ACC112 (cell line): ENCODE measurements at regions not wholly inside any gene's neighbourhood (a gene's known extent, or its start where the extent isn't known, plus 50 kb on each side); places are given as distances from the start of the nearest gene placed in this dataset.

Source experiments
- H2AFZ ChIP-seq: fragments of 200-600 bp; sonication (generic); one replicate; pipeline ENCODE4 v1.6.0; 2017; ENCODE audit warnings: antibody characterized with exemption, low read length; ENCODE audit not compliant: unreplicated experiment
- H3K27ac ChIP-seq: fragments of 200-600 bp; sonication (generic); 2 replicates; pipeline ENCODE4 v1.5.1; 2014; ENCODE audit warnings: low read depth, mild to moderate bottlenecking, antibody characterized with exemption, low read length, moderate library complexity
- H3K27me3 ChIP-seq: fragments of 200-600 bp; sonication (generic); 2 replicates; pipeline ENCODE4 v1.6.1; 2014; ENCODE audit warnings: mild to moderate bottlenecking, antibody characterized with exemption, low read length, moderate library complexity, mixed read lengths; ENCODE audit not compliant: insufficient read depth
- H3K36me3 ChIP-seq: fragments of 200-600 bp; sonication (generic); 2 replicates; pipeline ENCODE4 v1.6.1; 2016; ENCODE audit warnings: mild to moderate bottlenecking, antibody characterized with exemption, low read length, moderate library complexity, mixed read lengths; ENCODE audit not compliant: insufficient read depth
- H3K4me1 ChIP-seq: fragments of 200-600 bp; sonication (generic); one replicate; pipeline ENCODE4 v1.6.1; 2016; ENCODE audit warnings: low read length, mixed read lengths; ENCODE audit not compliant: insufficient read depth, unreplicated experiment, control insufficient read depth
- H3K4me3 ChIP-seq: fragments of 200-600 bp; sonication (generic); 2 replicates; pipeline ENCODE4 v1.5.1; 2014; ENCODE audit warnings: mild to moderate bottlenecking, low read depth, low read length
- H3K79me2 ChIP-seq: fragments of 200-600 bp; sonication (generic); one replicate; pipeline ENCODE4 v1.6.0; 2016; ENCODE audit warnings: low read length; ENCODE audit not compliant: control insufficient read depth, unreplicated experiment, insufficient read depth

DNA sequence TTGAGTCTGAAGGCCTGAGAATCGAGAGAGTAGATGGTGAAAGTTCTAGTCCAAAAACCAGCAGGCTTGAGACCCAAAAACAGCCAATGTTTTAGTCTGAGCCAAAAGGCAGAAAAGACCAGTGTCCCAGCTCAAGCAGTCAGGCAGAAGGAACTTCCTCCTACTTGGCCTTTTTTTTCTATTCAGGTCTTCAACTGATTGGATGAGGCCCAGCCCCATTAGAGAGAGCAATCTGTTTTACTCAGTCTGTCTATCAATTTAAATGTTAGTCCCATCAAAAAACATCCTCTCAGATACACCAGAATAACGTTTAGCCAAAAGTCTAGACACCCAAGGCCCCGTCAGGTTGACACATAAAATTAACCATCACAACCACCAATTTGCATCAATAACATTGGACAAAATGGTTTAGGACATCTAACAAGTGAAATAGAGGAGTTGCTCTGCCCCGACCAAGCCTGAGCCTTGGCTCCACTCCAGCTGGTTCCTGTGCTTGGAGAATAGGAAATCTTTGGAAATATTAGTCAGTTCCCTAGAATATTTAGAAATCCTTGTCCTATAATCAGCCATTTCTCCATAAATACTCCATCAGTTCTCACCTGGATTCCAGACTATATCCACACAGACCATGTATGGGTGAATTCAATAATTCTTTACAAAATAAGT lies 51.4 kb upstream of the LIPC start:
- Histone ChIP-seq H3K36me3 (no peaks in the 10 kb centered on the region), H2AFZ (no peak overlapping the region), H3K79me2 (no peaks in the 10 kb centered on the region), H3K27me3 (no peaks in the 10 kb centered on the region), H3K27ac (no peak overlapping the region), H3K4me1 (peaks cover 10% of the 10 kb centered on the region), H3K4me3 (no peak overlapping the region)

DNA sequence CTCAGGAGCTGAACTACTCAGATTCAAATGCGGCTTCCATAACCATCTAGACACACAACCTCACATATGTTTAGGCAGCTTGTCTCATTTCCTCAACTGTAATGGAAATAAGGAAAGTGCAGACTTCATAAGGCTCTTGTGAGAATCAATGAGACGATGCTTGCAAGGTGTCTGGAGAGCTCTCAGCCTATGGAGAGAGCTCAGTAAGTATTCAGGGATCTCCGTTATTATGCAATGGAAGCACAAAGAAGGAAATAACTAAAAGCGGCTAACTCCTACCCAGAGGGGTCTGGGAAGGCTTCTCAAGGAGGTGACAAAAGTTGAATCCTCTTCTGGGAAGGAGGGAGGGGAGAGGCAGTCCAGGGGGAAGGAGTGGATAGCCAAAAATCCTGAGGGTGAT lies 50.1 kb upstream of the LIPC start:
- peaks cover 14% of the 10 kb centered on the region for H3K4me1 ChIP-seq
- H3K27ac ChIP-seq: no peak overlapping the region
- no peak overlapping the region for H2AFZ ChIP-seq

More for the DNA sequence above, 50.1 kb upstream of the LIPC start:
- Histone ChIP-seq H3K79me2 (no peaks in the 10 kb centered on the region), H3K27me3 (no peaks in the 10 kb centered on the region), H3K36me3 (no peaks in the 10 kb centered on the region), H3K4me3 (no peak overlapping the region)
